ENCODE measurements at regions not wholly inside any gene's neighbourhood (a gene's known extent, or its start where the extent isn't known, plus 50 kb on each side); places are given as distances from the start of the nearest gene placed in this dataset.

DNA sequence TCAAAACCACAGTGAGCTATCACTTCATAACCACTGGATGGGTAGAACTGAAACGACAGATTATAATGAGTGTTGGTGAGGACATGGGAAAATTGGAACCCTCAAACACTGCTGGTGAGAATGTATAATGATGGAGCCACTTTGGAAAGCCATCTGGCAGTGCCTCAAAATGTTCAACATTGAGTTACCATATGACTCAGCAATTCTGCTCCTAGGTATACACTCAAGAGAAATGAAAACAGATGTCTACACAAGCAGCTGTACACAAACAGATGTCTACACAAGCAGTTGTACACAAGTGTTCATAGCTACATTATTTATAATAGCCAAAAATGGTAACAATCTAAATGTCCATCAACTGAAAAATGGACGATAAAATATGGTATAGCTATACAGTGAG lies 143.9 kb downstream of the PDGFRA start:
- TF ChIP-seq, protein P1, sequence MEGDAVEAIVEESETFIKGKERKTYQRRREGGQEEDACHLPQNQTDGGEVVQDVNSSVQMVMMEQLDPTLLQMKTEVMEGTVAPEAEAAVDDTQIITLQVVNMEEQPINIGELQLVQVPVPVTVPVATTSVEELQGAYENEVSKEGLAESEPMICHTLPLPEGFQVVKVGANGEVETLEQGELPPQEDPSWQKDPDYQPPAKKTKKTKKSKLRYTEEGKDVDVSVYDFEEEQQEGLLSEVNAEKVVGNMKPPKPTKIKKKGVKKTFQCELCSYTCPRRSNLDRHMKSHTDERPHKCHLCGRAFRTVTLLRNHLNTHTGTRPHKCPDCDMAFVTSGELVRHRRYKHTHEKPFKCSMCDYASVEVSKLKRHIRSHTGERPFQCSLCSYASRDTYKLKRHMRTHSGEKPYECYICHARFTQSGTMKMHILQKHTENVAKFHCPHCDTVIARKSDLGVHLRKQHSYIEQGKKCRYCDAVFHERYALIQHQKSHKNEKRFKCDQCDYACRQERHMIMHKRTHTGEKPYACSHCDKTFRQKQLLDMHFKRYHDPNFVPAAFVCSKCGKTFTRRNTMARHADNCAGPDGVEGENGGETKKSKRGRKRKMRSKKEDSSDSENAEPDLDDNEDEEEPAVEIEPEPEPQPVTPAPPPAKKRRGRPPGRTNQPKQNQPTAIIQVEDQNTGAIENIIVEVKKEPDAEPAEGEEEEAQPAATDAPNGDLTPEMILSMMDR (conservative IDR thresholded peaks at IDR 0.05; ENCODE audit: control insufficient read depth, insufficient read depth, low read depth, low read length) = no peak
- H3K4me3 ChIP-seq (ENCODE audit: control insufficient read depth, low read depth, low read length) = no peak overlapping the region
- peak; percentile 17 for DNase-seq (ENCODE audit: low read depth)

DNA sequence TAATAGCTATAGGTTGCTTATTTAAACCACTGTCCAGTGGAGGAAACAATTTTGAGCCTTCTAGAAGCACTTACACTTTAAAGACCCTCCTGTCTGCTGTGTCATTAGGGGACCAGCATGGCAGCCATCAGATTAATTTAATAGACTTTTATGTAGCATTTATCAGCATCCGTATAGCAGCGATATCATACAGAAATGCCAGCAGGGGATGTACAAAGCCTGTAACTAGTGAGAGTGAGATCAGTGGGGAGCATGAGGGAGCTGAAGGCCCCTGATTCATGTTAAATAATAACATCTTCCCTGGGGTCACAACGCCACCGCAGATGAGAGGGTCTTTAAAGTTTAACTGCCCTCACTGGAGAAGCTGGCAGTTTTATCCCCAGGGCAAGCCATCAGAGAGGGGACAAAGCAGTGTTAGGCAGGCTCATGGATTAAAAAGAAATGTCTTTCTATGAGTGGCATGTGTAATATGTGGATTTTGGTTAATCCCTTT lies 144.7 kb downstream of the PDGFRA start:
- TF ChIP-seq, protein P1 (conservative IDR thresholded peaks at IDR 0.05; ENCODE audit: control insufficient read depth, insufficient read depth, low read depth, low read length) = no peak
- no peak overlapping the region for H3K4me3 ChIP-seq (ENCODE audit: control insufficient read depth, low read depth, low read length)
- DNase-seq (ENCODE audit: low read depth) = no peak

DNA sequence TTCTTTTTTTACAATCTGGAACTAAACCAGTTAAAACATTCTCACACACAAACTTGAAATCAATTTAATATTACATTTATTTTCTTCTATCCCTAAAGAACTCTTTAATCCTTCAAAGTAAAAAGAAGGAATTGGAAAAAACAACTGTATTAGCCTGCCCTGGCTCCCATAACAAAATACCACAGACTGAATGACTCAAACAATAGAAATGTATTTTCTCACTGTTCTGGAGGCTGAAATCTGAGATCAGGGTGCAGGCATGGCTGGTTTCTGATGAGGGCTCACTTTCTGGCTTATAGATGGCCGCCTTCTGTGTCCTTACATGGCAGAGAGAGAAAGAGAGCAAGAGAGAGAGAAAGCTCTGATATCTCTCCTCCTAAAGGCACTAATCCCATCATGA lies 149.4 kb downstream of the PDGFRA start:
- DNase-seq (ENCODE audit: low read depth) = peak; percentile 26
- TF ChIP-seq, protein P1 (conservative IDR thresholded peaks at IDR 0.05; ENCODE audit: control insufficient read depth, insufficient read depth, low read depth, low read length) = no peak
- H3K4me3 ChIP-seq (ENCODE audit: control insufficient read depth, low read depth, low read length) = no peak overlapping the region

DNA sequence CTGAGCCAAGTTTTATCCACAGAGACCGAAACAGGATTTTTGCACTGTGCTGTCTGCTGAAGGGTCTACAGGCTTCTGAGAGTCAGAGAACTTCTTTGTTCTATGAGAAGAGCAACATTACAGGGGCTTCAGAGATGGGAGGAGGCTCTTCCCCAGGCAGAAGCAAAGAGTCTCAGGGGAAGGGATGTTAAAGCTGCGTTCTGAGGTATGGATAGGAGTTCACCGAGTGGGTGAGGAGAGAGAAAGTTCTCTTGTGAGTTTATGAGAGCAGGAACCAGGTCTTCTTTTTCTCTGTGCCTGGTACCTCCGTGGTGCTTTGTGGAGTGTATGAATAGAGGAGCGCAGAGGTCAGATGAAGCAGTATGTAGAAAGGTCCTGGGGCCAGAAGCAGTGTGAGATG lies 155.1 kb downstream of the PDGFRA start:
- no peak overlapping the region for H3K4me3 ChIP-seq (ENCODE audit: control insufficient read depth, low read depth, low read length)
- TF ChIP-seq, protein P1 (conservative IDR thresholded peaks at IDR 0.05; ENCODE audit: control insufficient read depth, insufficient read depth, low read depth, low read length) = no peak
- DNase-seq (ENCODE audit: low read depth) = no peak

DNA sequence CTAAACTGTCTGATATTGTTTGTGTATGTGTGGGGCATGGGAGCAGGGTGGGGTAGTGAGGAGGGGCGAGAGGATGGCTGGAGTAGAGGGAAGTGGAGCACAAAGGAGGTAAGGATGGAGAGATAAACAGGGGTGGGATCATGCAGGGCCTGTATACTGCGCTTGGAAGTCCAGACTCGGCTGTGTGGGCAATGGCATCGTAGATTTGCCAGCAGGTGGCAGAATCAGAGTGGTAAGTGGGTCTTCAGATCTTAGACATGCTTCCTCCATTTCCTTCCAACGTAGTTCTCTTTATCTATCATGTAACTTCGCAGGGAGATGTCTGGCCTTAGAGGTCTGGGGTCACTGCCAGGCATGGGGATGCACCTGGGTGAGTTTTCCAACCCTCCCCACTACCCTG lies 155.5 kb downstream of the PDGFRA start:
- TF ChIP-seq, protein P1 (conservative IDR thresholded peaks at IDR 0.05; ENCODE audit: control insufficient read depth, insufficient read depth, low read depth, low read length) = peak; percentile 54
- H3K4me3 ChIP-seq (ENCODE audit: control insufficient read depth, low read depth, low read length) = no peak overlapping the region
- DNase-seq (ENCODE audit: low read depth) = peak; percentile 54

DNA sequence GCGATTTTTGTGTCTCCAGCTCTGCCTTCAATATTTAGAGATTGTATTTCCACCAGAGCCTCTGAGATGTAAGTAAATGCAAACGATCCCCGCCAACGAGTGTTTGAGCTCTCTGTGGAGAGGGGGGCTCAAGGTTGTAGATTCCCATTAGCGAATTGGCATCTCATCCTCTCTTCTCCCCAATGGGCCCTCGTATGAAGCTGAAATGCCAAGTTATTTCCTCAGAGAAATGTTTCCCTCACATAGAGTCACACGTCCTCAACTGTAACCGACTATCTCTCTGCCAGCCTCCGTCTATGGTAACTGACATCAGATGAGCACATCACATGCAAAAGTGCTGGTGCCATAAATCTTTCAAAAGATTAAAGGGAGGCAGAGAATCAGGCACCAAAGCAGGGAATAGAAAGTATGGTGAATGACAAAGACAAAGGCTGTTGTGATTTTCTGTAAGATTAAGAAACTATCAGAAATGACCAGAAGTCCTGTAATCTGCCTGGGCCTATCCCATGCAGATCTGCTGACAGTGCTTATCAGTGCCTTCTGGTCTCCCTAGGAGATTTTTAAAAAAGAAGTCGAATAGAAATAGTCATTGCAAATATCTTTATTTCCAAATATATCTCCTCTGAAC lies 157.1 kb downstream of the PDGFRA start:
- no peak for DNase-seq (ENCODE audit: low read depth)
- no peak overlapping the region for H3K4me3 ChIP-seq (ENCODE audit: control insufficient read depth, low read depth, low read length)
- TF ChIP-seq, protein P1 (conservative IDR thresholded peaks at IDR 0.05; ENCODE audit: control insufficient read depth, insufficient read depth, low read depth, low read length) = no peak

All from fibroblast of mammary gland (primary cell).